ENCODE measurements at regions not wholly inside any gene's neighbourhood (a gene's known extent, or its start where the extent isn't known, plus 50 kb on each side); places are given as distances from the start of the nearest gene placed in this dataset.

DNA sequence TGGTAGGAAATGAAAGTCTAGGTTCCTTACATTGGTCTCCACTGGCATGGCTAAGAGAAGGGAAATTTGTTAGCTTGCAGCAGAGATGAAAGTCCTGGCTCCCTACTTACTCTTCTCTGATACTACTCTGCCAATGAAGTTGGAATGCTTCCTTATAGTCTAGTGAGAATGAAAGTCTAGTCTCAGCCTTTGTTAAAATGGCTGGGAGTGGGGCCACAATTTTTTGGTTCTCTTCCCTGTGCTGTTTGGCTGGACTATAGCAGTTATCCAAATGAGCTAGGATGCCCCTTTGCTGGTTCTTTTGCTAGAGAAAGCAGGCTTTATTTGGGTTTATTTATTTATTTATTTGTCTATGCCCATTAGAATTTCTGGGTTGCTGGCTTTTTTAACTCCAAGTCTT, 414.3 kb downstream of the AASDHPPT start:
- H3K27ac ChIP-seq (ENCODE audit: extremely low read length, insufficient read depth, low read length) = no peak overlapping the region
- no peak overlapping the region for H3K4me2 ChIP-seq (ENCODE audit: low read depth, low read length)
- DNase-seq (ENCODE audit: low spot score) (no peak), ATAC-seq (no peak), FAIRE-seq (no peak)
- H3K4me3 ChIP-seq (replicated peaks in 1 of 3; ENCODE audit: insufficient read depth in 1 of 3, low read depth in 2 of 3, low read length in 3 of 3) = no peak overlapping the region
- H2AFZ ChIP-seq (ENCODE audit: low read length) = no peak overlapping the region
- H4K20me1 ChIP-seq (ENCODE audit: insufficient read depth, low read length) = no peaks in the 10 kb centered on the region
- H3K9me3 ChIP-seq (ENCODE audit: low read length) = peaks cover 69% of the 10 kb centered on the region
- in situ Hi-C loops (cut with HindIII; ENCODE audit: extremely low pct_ligation_motif_present, low pct_unique_long_range_greater_than_20kb) (no loop called here), intact Hi-C loops (cut with micrococcal nuclease; ENCODE audit: unreplicated experiment) (no loop called here)
- ChIA-PET CTCF (ENCODE audit: low intra/inter-chr PET ratio, low total read pairs) (no interaction called here), POLR2A (no interaction called here)
- no peak overlapping the region for H3K9ac ChIP-seq (ENCODE audit: insufficient read depth, low read depth, low read length)
- H3K27me3 ChIP-seq (ENCODE audit: control insufficient read depth in 1 of 2, insufficient read depth in 2 of 2, low read length in 2 of 2) = no peaks in the 10 kb centered on the region
- no TSS peak for BruUV-seq (replicated peaks)
- no peak for TF ChIP-seq SIX4 (CRISPR knock-in tag; IDR thresholded peaks at IDR 0.05)
- no peak for TF ChIP-seq ARNT2 (CRISPR knock-in tag; IDR thresholded peaks at IDR 0.05; ENCODE audit: low read depth)
- TF ChIP-seq, protein P1, sequence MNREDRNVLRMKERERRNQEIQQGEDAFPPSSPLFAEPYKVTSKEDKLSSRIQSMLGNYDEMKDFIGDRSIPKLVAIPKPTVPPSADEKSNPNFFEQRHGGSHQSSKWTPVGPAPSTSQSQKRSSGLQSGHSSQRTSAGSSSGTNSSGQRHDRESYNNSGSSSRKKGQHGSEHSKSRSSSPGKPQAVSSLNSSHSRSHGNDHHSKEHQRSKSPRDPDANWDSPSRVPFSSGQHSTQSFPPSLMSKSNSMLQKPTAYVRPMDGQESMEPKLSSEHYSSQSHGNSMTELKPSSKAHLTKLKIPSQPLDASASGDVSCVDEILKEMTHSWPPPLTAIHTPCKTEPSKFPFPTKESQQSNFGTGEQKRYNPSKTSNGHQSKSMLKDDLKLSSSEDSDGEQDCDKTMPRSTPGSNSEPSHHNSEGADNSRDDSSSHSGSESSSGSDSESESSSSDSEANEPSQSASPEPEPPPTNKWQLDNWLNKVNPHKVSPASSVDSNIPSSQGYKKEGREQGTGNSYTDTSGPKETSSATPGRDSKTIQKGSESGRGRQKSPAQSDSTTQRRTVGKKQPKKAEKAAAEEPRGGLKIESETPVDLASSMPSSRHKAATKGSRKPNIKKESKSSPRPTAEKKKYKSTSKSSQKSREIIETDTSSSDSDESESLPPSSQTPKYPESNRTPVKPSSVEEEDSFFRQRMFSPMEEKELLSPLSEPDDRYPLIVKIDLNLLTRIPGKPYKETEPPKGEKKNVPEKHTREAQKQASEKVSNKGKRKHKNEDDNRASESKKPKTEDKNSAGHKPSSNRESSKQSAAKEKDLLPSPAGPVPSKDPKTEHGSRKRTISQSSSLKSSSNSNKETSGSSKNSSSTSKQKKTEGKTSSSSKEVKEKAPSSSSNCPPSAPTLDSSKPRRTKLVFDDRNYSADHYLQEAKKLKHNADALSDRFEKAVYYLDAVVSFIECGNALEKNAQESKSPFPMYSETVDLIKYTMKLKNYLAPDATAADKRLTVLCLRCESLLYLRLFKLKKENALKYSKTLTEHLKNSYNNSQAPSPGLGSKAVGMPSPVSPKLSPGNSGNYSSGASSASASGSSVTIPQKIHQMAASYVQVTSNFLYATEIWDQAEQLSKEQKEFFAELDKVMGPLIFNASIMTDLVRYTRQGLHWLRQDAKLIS (CRISPR knock-in tag; IDR thresholded peaks at IDR 0.05) = no peak
- no peak for TF ChIP-seq HOXD1 (CRISPR knock-in tag; IDR thresholded peaks at IDR 0.05)
- TF ChIP-seq STAG1 (CRISPR knock-in tag; IDR thresholded peaks at IDR 0.05) = no peak
- no peak for TF ChIP-seq SRF (IDR thresholded peaks at IDR 0.05; ENCODE audit: low read depth, low read length)
- no peak for TF ChIP-seq SETDB1 (CRISPR knock-in tag; IDR thresholded peaks at IDR 0.05; ENCODE audit: borderline replicate concordance)
- no peak for TF ChIP-seq KDM1A (CRISPR knock-in tag; IDR thresholded peaks at IDR 0.05)
- TF ChIP-seq, protein P2, sequence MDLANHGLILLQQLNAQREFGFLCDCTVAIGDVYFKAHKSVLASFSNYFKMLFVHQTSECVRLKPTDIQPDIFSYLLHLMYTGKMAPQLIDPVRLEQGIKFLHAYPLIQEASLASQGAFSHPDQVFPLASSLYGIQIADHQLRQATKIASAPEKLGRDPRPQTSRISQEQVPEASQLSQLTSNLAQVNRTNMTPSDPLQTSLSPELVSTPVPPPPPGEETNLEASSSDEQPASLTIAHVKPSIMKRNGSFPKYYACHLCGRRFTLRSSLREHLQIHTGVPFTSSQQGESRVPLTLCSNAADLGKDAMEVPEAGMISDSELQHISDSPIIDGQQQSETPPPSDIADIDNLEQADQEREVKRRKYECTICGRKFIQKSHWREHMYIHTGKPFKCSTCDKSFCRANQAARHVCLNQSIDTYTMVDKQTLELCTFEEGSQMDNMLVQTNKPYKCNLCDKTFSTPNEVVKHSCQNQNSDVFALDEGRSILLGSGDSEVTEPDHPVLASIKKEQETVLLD (CRISPR knock-in tag; IDR thresholded peaks at IDR 0.05; ENCODE audit: low read depth) = no peak
- no peak for TF ChIP-seq ZFX (CRISPR knock-in tag; IDR thresholded peaks at IDR 0.05; ENCODE audit: low read depth)
- TF ChIP-seq, protein P3, sequence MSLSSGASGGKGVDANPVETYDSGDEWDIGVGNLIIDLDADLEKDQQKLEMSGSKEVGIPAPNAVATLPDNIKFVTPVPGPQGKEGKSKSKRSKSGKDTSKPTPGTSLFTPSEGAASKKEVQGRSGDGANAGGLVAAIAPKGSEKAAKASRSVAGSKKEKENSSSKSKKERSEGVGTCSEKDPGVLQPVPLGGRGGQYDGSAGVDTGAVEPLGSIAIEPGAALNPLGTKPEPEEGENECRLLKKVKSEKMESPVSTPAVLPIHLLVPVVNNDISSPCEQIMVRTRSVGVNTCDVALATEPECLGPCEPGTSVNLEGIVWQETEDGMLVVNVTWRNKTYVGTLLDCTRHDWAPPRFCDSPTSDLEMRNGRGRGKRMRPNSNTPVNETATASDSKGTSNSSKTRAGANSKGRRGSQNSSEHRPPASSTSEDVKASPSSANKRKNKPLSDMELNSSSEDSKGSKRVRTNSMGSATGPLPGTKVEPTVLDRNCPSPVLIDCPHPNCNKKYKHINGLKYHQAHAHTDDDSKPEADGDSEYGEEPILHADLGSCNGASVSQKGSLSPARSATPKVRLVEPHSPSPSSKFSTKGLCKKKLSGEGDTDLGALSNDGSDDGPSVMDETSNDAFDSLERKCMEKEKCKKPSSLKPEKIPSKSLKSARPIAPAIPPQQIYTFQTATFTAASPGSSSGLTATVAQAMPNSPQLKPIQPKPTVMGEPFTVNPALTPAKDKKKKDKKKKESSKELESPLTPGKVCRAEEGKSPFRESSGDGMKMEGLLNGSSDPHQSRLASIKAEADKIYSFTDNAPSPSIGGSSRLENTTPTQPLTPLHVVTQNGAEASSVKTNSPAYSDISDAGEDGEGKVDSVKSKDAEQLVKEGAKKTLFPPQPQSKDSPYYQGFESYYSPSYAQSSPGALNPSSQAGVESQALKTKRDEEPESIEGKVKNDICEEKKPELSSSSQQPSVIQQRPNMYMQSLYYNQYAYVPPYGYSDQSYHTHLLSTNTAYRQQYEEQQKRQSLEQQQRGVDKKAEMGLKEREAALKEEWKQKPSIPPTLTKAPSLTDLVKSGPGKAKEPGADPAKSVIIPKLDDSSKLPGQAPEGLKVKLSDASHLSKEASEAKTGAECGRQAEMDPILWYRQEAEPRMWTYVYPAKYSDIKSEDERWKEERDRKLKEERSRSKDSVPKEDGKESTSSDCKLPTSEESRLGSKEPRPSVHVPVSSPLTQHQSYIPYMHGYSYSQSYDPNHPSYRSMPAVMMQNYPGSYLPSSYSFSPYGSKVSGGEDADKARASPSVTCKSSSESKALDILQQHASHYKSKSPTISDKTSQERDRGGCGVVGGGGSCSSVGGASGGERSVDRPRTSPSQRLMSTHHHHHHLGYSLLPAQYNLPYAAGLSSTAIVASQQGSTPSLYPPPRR (CRISPR knock-in tag; IDR thresholded peaks at IDR 0.05; ENCODE audit: borderline replicate concordance) = no peak
- H3K36me3 ChIP-seq (replicated peaks in 1 of 2; ENCODE audit: control insufficient read depth in 1 of 2, insufficient read depth in 2 of 2, low read length in 2 of 2) = no peaks in the 10 kb centered on the region
- H3K4me1 ChIP-seq (ENCODE audit: insufficient read depth, low read length) = no peaks in the 10 kb centered on the region
- no peaks in the 10 kb centered on the region for H3K79me2 ChIP-seq (ENCODE audit: insufficient read depth, low read length)
